C4-2B (cell line): ENCODE measurements at regions not wholly inside any gene's neighbourhood (a gene's known extent, or its start where the extent isn't known, plus 50 kb on each side); places are given as distances from the start of the nearest gene placed in this dataset.
"Not testable (repeated sequence)": the region's sequence is repeated elsewhere in the genome, so short reads cannot be mapped to it uniquely, and the experiment has no call there.

ENCODE experiments used
- H3K27ac ChIP-seq: fragments of 450-650 bp; 2 replicates; pipeline ENCODE4 v1.5.1; 2017
- ZFX ChIP-seq: fragments of 450-650 bp; IDR thresholded peaks from 2 replicates; pipeline ENCODE4 v1.6.1; 2017
- TF ChIP-seq, protein P1 (sequence below): fragments of 450-650 bp; conservative IDR thresholded peaks from 2 replicates; pipeline ENCODE4 v1.5.1; 2017; ENCODE audit warnings: mild to moderate bottlenecking

DNA sequence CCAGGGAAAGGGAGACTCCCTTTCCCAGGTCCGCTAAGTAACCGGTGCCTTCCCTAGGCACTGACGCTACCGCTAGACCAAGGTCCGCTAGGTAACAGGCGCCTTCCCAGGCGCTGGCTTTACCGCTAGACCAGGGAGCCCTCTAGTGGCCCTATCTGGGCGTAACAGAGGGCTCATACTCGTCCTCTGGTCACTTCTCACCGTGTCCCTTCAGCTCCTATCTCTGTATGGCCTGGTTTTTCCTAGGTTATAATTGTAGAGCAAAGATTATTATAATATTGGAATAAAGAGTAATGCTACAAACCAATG lies 921.3 kb upstream of the PCDH10 start:
- not testable (repeated sequence) for H3K27ac ChIP-seq

DNA sequence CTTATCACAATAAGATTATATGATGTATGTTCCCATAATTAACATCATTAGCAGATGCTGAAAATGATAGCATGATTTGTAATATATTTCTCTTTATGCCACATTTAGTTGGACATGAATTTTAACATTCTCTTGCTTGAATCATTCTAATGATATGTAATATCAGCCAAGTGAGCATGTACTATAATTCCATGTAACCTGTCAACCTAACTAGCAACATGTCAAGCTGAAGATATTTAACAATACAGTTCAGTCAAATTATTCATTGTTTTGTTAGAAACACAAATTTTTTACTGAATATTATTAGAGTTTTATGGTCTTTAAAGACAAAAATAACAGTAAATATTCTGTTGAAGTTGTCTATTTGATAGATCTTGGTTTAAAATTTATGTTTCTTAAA lies 920.4 kb upstream of the PCDH10 start:
- TF ChIP-seq, protein P1, sequence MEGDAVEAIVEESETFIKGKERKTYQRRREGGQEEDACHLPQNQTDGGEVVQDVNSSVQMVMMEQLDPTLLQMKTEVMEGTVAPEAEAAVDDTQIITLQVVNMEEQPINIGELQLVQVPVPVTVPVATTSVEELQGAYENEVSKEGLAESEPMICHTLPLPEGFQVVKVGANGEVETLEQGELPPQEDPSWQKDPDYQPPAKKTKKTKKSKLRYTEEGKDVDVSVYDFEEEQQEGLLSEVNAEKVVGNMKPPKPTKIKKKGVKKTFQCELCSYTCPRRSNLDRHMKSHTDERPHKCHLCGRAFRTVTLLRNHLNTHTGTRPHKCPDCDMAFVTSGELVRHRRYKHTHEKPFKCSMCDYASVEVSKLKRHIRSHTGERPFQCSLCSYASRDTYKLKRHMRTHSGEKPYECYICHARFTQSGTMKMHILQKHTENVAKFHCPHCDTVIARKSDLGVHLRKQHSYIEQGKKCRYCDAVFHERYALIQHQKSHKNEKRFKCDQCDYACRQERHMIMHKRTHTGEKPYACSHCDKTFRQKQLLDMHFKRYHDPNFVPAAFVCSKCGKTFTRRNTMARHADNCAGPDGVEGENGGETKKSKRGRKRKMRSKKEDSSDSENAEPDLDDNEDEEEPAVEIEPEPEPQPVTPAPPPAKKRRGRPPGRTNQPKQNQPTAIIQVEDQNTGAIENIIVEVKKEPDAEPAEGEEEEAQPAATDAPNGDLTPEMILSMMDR = no peak
- no peak for TF ChIP-seq ZFX
- no peak overlapping the region for H3K27ac ChIP-seq

More for the DNA sequence above, 921.3 kb upstream of the PCDH10 start:
- TF ChIP-seq, protein P1 = peak; percentile 74

DNA sequence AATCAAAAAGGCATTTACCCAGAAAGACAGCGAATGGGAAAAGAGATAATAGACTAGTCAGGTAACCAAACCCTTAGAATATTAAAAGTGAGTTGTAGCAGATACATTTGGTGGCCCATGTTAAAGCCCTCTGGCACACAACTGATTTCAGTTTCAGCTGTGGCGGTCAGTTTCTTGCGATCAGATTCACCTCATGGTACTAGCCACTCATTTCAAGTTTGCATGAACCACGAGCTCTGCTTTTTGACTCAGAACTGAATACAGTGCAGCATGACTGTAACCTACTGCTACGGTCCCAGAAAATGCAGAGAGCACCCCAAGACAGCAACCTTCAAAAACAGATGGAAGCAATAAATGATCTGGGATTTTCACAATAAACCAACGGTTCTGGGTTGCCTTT lies 919.1 kb upstream of the PCDH10 start:
- H3K27ac ChIP-seq = no peak overlapping the region
- TF ChIP-seq, protein P1 = no peak
- no peak for TF ChIP-seq ZFX

DNA sequence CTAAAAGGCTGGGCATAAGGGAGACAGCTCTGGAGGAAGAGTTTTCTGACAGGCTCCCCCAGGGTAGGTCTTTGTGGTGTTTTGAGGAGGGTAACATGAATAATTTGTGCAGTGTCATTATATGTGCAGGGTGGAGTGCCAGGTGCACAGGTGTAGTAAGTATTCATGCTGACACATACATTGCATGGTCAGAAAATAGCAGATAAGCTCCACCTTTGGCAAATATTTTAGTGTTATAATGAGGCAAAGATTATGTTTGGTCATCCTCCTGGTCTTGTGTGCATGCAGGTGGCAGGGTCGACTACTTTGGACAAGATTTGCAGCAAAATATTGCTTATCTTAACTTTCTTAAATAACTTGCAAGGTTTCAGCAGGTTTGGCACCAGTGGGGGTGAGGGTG lies 910.4 kb upstream of the PCDH10 start:
- TF ChIP-seq, protein P1 = no peak
- TF ChIP-seq ZFX = no peak
- no peak overlapping the region for H3K27ac ChIP-seq

DNA sequence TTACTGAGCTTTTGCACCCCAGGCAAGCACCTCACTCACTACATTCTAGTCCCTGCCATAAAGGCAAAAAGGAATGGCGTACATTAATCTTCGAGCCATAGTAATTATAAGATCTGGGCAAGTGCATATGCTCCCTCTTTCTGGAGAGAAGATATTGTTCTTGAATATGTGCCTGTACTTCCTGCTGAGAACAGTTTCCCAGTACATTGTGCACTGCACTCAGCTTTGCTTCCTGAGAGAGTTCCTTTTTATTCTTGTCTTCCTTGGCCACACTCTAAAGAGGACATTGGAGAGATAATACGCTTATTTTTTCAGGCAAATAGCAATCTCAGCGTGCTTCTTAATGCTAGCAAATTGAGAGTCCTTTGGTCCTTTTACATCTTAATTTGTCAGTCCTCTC lies 909.0 kb upstream of the PCDH10 start:
- no peak overlapping the region for H3K27ac ChIP-seq
- no peak for TF ChIP-seq ZFX
- TF ChIP-seq, protein P1 = no peak

DNA sequence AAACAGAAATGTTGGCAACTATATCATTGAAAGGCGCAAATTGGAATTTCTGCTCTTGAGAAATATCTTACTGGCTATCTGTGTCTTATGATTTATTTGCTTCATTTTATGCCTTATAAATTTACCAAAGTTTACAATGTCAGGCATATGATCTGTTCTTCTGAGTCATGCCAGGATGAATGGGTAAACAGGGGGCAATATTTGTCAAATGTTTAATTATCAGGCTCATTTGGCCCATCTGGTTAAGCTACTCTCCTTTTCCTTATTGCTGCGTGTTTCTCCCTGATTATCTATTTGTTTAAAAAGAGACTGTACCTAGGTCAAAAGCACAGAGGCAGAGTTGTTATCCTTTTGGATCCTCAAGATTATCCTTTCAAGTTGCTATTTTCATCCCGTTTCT lies 903.8 kb upstream of the PCDH10 start:
- TF ChIP-seq, protein P1 = no peak
- no peak for TF ChIP-seq ZFX

DNA sequence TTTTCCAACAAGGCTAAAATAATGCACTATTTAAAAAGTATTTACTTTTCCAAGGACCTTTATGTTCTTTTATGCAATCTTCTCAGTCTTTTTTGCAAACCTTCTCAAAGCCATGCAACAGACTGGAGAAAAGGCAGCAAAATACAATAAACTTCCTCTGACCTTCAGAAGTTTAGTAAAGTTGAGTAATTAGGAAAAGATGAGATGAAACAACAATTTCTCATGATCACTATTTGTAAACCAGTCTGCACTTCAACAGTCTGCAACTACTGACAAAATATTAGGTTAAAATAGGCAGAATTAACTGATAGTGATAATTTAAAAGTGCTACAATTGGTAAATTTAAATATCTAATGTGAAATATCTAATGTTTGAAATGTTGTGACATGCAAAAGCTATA lies 884.9 kb upstream of the PCDH10 start:
- no peak overlapping the region for H3K27ac ChIP-seq
- TF ChIP-seq, protein P1 = no peak

More for the DNA sequence above, 903.8 kb upstream of the PCDH10 start:
- H3K27ac ChIP-seq = no peak overlapping the region
